ENCODE measurements at regions not wholly inside any gene's neighbourhood (a gene's known extent, or its start where the extent isn't known, plus 50 kb on each side); places are given as distances from the start of the nearest gene placed in this dataset.

- intact Hi-C loops (cut with DNase I), result no loop called here
- no peaks in the 10 kb centered on the region for H3K27me3 ChIP-seq (replicated peaks; ENCODE audit: insufficient read depth)
- no peaks in the 10 kb centered on the region for H3K9me3 ChIP-seq
- no peaks in the 10 kb centered on the region for H3K36me3 ChIP-seq
- TF ChIP-seq POLR2A (IDR thresholded peaks at IDR 0.05), result no peak
- DNase-seq (ENCODE audit: low spot score), result no peak
- no peaks in the 10 kb centered on the region for H3K4me1 ChIP-seq (replicated peaks)
- 95% methylated on average over 10 of the region's 10 CpGs for WGBS
- H3K27ac ChIP-seq, result no peak overlapping the region
- H3K4me3 ChIP-seq, result no peak overlapping the region
Measured at GRCh38 chr16:81185416-81185815, 53.1 kb upstream of the BCO1 start.

- DNase-seq (ENCODE audit: low spot score), result peak; percentile 58
- no peak for TF ChIP-seq CTCF (IDR thresholded peaks at IDR 0.05)
- peak; percentile 24 for TF ChIP-seq POLR2A (IDR thresholded peaks at IDR 0.05)
- TF ChIP-seq POLR2AphosphoS5 (IDR thresholded peaks at IDR 0.05), result peak; percentile 79
- intact Hi-C loops (cut with DNase I), result no loop called here
Measured at GRCh38 chr16:81181013-81181720, 57.3 kb upstream of the BCO1 start.

DNA sequence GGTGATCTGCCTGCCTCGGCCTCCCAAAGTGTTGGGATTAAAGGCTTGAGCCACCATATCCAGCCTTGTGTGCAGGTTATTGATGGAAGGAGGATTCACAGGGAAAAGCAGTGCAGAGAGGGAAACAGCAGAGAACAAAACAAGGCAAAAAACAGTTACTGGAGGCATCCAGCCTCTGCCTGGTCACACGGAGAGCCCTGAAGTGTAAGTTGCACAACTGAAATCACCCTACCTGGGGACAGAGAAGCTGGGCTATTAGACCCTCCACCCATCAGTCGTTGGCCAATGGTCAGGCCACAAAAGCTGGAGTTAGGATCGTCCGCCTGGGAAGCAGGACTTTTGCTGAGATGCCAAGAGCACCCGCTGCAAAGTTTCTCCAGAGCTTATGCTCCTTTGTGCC, 57.9 kb upstream of the BCO1 start:
- intact Hi-C loops (cut with DNase I), result no loop called here
- no peak overlapping the region for H3K4me3 ChIP-seq
- no peaks in the 10 kb centered on the region for H3K36me3 ChIP-seq
- H3K4me1 ChIP-seq (replicated peaks), result no peaks in the 10 kb centered on the region
- WGBS, result 78% methylated on average over 6 of the region's 6 CpGs
- no peaks in the 10 kb centered on the region for H3K9me3 ChIP-seq
- DNase-seq (ENCODE audit: low spot score), result no peak
- no peak overlapping the region for H3K27ac ChIP-seq
- no peak for TF ChIP-seq CTCF (IDR thresholded peaks at IDR 0.05)
- TF ChIP-seq POLR2A (IDR thresholded peaks at IDR 0.05), result no peak
- no peak for TF ChIP-seq POLR2AphosphoS5 (IDR thresholded peaks at IDR 0.05)
- H3K27me3 ChIP-seq (replicated peaks; ENCODE audit: insufficient read depth), result no peaks in the 10 kb centered on the region

More at GRCh38 chr16:81181013-81181720, 57.3 kb upstream of the BCO1 start:
- Histone ChIP-seq H3K27ac (no peak overlapping the region), H3K27me3 (replicated peaks; ENCODE audit: insufficient read depth) (no peaks in the 10 kb centered on the region), H3K9me3 (no peaks in the 10 kb centered on the region), H3K36me3 (no peaks in the 10 kb centered on the region), H3K4me3 (no peak overlapping the region), H3K4me1 (replicated peaks) (no peaks in the 10 kb centered on the region)
- 36% methylated on average over 13 of the region's 13 CpGs for WGBS

- Histone ChIP-seq H3K27ac (no peak overlapping the region), H3K4me1 (replicated peaks) (no peaks in the 10 kb centered on the region), H3K9me3 (no peaks in the 10 kb centered on the region), H3K36me3 (no peaks in the 10 kb centered on the region), H3K4me3 (no peak overlapping the region), H3K27me3 (replicated peaks; ENCODE audit: insufficient read depth) (no peaks in the 10 kb centered on the region)
- no peak for DNase-seq (ENCODE audit: low spot score)
- intact Hi-C loops (cut with DNase I), result no loop called here
- WGBS, result 82% methylated on average over 7 of the region's 7 CpGs
- no peak for TF ChIP-seq POLR2A (IDR thresholded peaks at IDR 0.05)
- TF ChIP-seq POLR2AphosphoS5 (IDR thresholded peaks at IDR 0.05), result no peak
- TF ChIP-seq CTCF (IDR thresholded peaks at IDR 0.05), result no peak
Measured at GRCh38 chr16:81179219-81179618, 59.3 kb upstream of the BCO1 start.

GRCh38 chr16:81175325-81175891, 63.1 kb upstream of the BCO1 start:
- TF ChIP-seq POLR2AphosphoS5 (IDR thresholded peaks at IDR 0.05), result peak; percentile 19
- no peak for TF ChIP-seq POLR2A (IDR thresholded peaks at IDR 0.05)
- DNase-seq (ENCODE audit: low spot score), result peak; percentile 32
- 65% methylated on average over 7 of the region's 7 CpGs for WGBS
- Histone ChIP-seq H3K27ac (no peak overlapping the region), H3K4me3 (no peak overlapping the region), H3K9me3 (no peaks in the 10 kb centered on the region), H3K36me3 (no peaks in the 10 kb centered on the region), H3K4me1 (replicated peaks) (no peaks in the 10 kb centered on the region), H3K27me3 (replicated peaks; ENCODE audit: insufficient read depth) (no peaks in the 10 kb centered on the region)
- intact Hi-C loops (cut with DNase I), result no loop called here

Data from prostate gland (tissue), 2 donors.